GM19438 (cell line): ENCODE measurements at regions not wholly inside any gene's neighbourhood (a gene's known extent, or its start where the extent isn't known, plus 50 kb on each side); places are given as distances from the start of the nearest gene placed in this dataset.

Experiments used
- ATAC-seq: cut with Tn5 transposase; IDR thresholded peaks from one replicate; pipeline ENCODE4 v1.9.1; 2021; ENCODE audit warnings: low read depth; ENCODE audit not compliant: unreplicated experiment

GRCh38 chr9:38232895-38233294 is 159.6 kb upstream of the ALDH1B1 start:
- no peak for ATAC-seq

- ATAC-seq, result no peak
Measured at GRCh38 chr9:38229504-38230155, 160.6 kb upstream of the SHB start.

- ATAC-seq, result no peak
Measured at GRCh38 chr9:38229104-38229500, 160.1 kb upstream of the SHB start.

- ATAC-seq, result no peak
Measured at GRCh38 chr9:38228331-38229103, 159.5 kb upstream of the SHB start.

GRCh38 chr9:38227656-38228055 is 158.6 kb upstream of the SHB start:
- ATAC-seq, result peak; percentile 11

GRCh38 chr9:38227061-38227540 is 158.1 kb upstream of the SHB start:
- peak; percentile 88 for ATAC-seq

GRCh38 chr9:38226491-38226951 is 157.5 kb upstream of the SHB start:
- no peak for ATAC-seq

- ATAC-seq, result no peak
Measured at GRCh38 chr9:38224941-38225340, 155.9 kb upstream of the SHB start.

- no peak for ATAC-seq
Measured at GRCh38 chr9:38216572-38216971, 147.5 kb upstream of the SHB start.

- no peak for ATAC-seq
Measured at GRCh38 chr9:38215465-38215864, 146.4 kb upstream of the SHB start.

- ATAC-seq, result no peak
Measured at GRCh38 chr9:38214432-38214831, 145.4 kb upstream of the SHB start.

- no peak for ATAC-seq
Measured at GRCh38 chr9:38213631-38214299, 144.7 kb upstream of the SHB start.

- no peak for ATAC-seq
Measured at GRCh38 chr9:38212016-38212415, 143.0 kb upstream of the SHB start.

- no peak for ATAC-seq
Measured at GRCh38 chr9:38211002-38211401, 142.0 kb upstream of the SHB start.

GRCh38 chr9:38208206-38208901 is 139.3 kb upstream of the SHB start:
- ATAC-seq, result no peak

GRCh38 chr9:38207247-38207778 is 138.3 kb upstream of the SHB start:
- ATAC-seq, result no peak

- no peak for ATAC-seq
Measured at GRCh38 chr9:38205279-38205678, 136.3 kb upstream of the SHB start.

- no peak for ATAC-seq
Measured at GRCh38 chr9:38202336-38202938, 133.4 kb upstream of the SHB start.

GRCh38 chr9:38201844-38202243 is 132.8 kb upstream of the SHB start:
- ATAC-seq, result no peak

GRCh38 chr9:38200431-38200830 is 131.4 kb upstream of the SHB start:
- no peak for ATAC-seq
